GM12874 (cell line): ENCODE measurements at regions not wholly inside any gene's neighbourhood (a gene's known extent, or its start where the extent isn't known, plus 50 kb on each side); places are given as distances from the start of the nearest gene placed in this dataset.

Experiments used
- CTCF ChIP-seq: IDR thresholded peaks from 2 replicates; pipeline ENCODE4 v1.5.1; 2011; ENCODE audit warnings: low read depth, mild to moderate bottlenecking, control low read depth, low read length, moderate library complexity; ENCODE audit not compliant: insufficient read depth

GRCh38 chr2:15773846-15774245, 166.5 kb upstream of the MYCN start:
- no peak for TF ChIP-seq CTCF

GRCh38 chr2:15775753-15776628, 164.4 kb upstream of the MYCN start:
- TF ChIP-seq CTCF = no peak

- TF ChIP-seq CTCF = no peak
These were observed 163.8 kb upstream of the MYCN start for GRCh38 chr2:15776629-15776919.

- TF ChIP-seq CTCF = no peak
These were observed 163.2 kb upstream of the MYCN start for GRCh38 chr2:15776992-15777702.

GRCh38 chr2:15777795-15778371, 162.5 kb upstream of the MYCN start:
- TF ChIP-seq CTCF = no peak

- no peak for TF ChIP-seq CTCF
These were observed 161.7 kb upstream of the MYCN start for GRCh38 chr2:15778529-15779219.
